ENCODE measurements at regions not wholly inside any gene's neighbourhood (a gene's known extent, or its start where the extent isn't known, plus 50 kb on each side); places are given as distances from the start of the nearest gene placed in this dataset.
"Not testable (repeated sequence)": the region's sequence is repeated elsewhere in the genome, so short reads cannot be mapped to it uniquely, and the experiment has no call there.

DNA sequence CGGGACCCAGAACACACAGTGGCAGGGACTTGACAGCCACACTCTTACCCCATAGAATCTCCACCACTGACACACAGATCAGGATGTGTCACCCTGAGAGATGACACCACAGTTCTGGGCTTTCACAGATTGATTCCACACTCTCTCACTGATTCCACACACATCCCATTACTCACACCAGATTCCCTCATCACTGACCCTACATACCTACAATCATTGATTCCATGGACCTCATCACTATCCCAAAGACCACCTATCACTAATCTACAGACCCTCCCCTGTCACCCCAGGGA is 57.6 kb upstream of the ZNF527 start:
- peaks cover 11% of the 10 kb centered on the region for H3K4me1 Mint-ChIP-seq (ENCODE audit: low read depth)

GRCh38 chr19:37317403-37318209 is 53.3 kb upstream of the ZNF527 start:
- CTCF ChIA-PET = no interaction called here
- intact Hi-C loops (cut with micrococcal nuclease) = loop anchor here (10.0 kb wide), 1 partner anchor 147 kb away; the partner anchor contains the start of genes ZNF569 and ZNF570
- Mint-ChIP-seq H3K4me3 (peak overlapping the region; percentile 97), H3K9me3 (peaks cover 20% of the 10 kb centered on the region), H3K27ac (peak overlapping the region; percentile 95), H3K27me3 (no peaks in the 10 kb centered on the region), H3K36me3 (ENCODE audit: low read depth) (peaks cover 35% of the 10 kb centered on the region), H3K4me1 (ENCODE audit: low read depth) (peaks cover 36% of the 10 kb centered on the region)
- TF ChIP-seq, protein P1, sequence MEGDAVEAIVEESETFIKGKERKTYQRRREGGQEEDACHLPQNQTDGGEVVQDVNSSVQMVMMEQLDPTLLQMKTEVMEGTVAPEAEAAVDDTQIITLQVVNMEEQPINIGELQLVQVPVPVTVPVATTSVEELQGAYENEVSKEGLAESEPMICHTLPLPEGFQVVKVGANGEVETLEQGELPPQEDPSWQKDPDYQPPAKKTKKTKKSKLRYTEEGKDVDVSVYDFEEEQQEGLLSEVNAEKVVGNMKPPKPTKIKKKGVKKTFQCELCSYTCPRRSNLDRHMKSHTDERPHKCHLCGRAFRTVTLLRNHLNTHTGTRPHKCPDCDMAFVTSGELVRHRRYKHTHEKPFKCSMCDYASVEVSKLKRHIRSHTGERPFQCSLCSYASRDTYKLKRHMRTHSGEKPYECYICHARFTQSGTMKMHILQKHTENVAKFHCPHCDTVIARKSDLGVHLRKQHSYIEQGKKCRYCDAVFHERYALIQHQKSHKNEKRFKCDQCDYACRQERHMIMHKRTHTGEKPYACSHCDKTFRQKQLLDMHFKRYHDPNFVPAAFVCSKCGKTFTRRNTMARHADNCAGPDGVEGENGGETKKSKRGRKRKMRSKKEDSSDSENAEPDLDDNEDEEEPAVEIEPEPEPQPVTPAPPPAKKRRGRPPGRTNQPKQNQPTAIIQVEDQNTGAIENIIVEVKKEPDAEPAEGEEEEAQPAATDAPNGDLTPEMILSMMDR (IDR thresholded peaks at IDR 0.05) = no peak
- ATAC-seq (peak; percentile 94), DNase-seq (peak; percentile 95)
- POLR2A ChIA-PET = interaction anchor here (1.0 to 1.5 kb wide), 4 partner anchors 12 to 53 kb away, joined by 3 to 5 read pairs (median 3); partner anchors contain the start of gene ZNF527

More for the DNA sequence above, 57.6 kb upstream of the ZNF527 start:
- ATAC-seq (no peak), DNase-seq (no peak)
- Mint-ChIP-seq H3K36me3 (ENCODE audit: low read depth) (peaks cover 7% of the 10 kb centered on the region), H3K27ac (peak overlapping the region; percentile 65), H3K4me3 (peak overlapping the region; percentile 63), H3K9me3 (peaks cover 20% of the 10 kb centered on the region), H3K27me3 (peaks cover 3% of the 10 kb centered on the region)
- TF ChIP-seq, protein P1 (IDR thresholded peaks at IDR 0.05) = no peak
- ChIA-PET CTCF (no interaction called here), POLR2A (no interaction called here)
- intact Hi-C loops (cut with micrococcal nuclease) = loop anchor here (10.0 kb wide), 1 partner anchor 152 kb away; the partner anchor contains the start of genes ZNF569 and ZNF570

DNA sequence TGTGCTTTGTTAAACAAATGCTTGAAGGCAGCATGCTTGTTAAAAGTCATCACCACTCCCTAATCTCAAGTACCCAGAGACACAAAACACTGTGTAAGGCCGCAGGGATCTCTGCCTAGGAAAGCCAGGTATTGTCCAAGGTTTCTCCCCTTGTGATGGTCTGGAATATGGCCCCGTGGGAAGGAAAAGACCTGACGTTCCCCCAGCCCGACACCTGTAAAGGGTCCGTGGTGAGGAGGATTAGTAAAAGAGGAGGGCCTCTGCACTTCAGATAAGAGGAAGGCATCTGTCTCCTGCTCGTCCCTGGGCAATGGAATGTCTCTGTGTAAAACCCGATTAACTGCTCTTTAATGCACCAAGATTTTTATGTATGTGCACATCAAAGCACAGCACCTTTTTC is 49.9 kb upstream of the ZNF527 start:
- H3K4me3 Mint-ChIP-seq; POLR2A ChIA-PET; H3K27me3 Mint-ChIP-seq; DNase-seq; intact Hi-C loops (cut with micrococcal nuclease); ATAC-seq; H3K27ac Mint-ChIP-seq; CTCF ChIA-PET; H3K9me3 Mint-ChIP-seq: not testable (repeated sequence)
- H3K36me3 Mint-ChIP-seq (ENCODE audit: low read depth) = peaks cover 40% of the 10 kb centered on the region
- peaks cover 28% of the 10 kb centered on the region for H3K4me1 Mint-ChIP-seq (ENCODE audit: low read depth)
